CD14-positive monocyte (primary cell): ENCODE measurements at regions not wholly inside any gene's neighbourhood (a gene's known extent, or its start where the extent isn't known, plus 50 kb on each side); places are given as distances from the start of the nearest gene placed in this dataset.

Experiments
- DNase-seq, 3 donors: peaks; one replicate each; pipeline ENCODE4 v3.0.0-alpha.2; 2011 to 2022
- H2AFZ ChIP-seq: 2 replicates; pipeline ENCODE4 v1.6.0; 2012; ENCODE audit warnings: mild to moderate bottlenecking, low read depth, low read length, inconsistent platforms; ENCODE audit not compliant: insufficient read depth, poor library complexity, severe bottlenecking
- H3K27ac ChIP-seq, 2 donors: 1 replicate in 1 of 2; 2 replicates in 1 of 2; pipeline ENCODE4 v1.5.1; 2012 to 2013; ENCODE audit warnings: low read length in 2 of 2, control low read depth in 1 of 2, inconsistent platforms in 1 of 2, low read depth in 1 of 2, mild to moderate bottlenecking in 1 of 2
- H3K27me3 ChIP-seq, 2 donors: one replicate each; pipeline versions ENCODE4 v1.6.0 to v1.6.1; 2011 to 2013; ENCODE audit warnings: low read length in 2 of 2; ENCODE audit not compliant: control insufficient read depth in 2 of 2, insufficient read depth in 2 of 2
- H3K36me3 ChIP-seq, 2 donors: replicated peaks in 1 of 2; 1 replicate in 1 of 2; 2 replicates in 1 of 2; pipeline versions ENCODE4 v1.5.1 to v1.6.1; 2012 to 2013; ENCODE audit warnings: low read length in 2 of 2, control low read depth in 1 of 2, inconsistent platforms in 1 of 2, mild to moderate bottlenecking in 1 of 2; ENCODE audit not compliant: insufficient read depth in 2 of 2, control insufficient read depth in 1 of 2
- H3K4me1 ChIP-seq, 2 donors: 1 replicate in 1 of 2; 2 replicates in 1 of 2; pipeline versions ENCODE4 v1.5.1 to v1.6.1; 2012 to 2013; ENCODE audit warnings: low read length in 2 of 2, control low read depth in 1 of 2, inconsistent platforms in 1 of 2, mild to moderate bottlenecking in 1 of 2, moderate library complexity in 1 of 2; ENCODE audit not compliant: insufficient read depth in 2 of 2, control insufficient read depth in 1 of 2
- H3K4me2 ChIP-seq: replicated peaks from 2 replicates; pipeline ENCODE3; 2012; ENCODE audit warnings: low read length, moderate library complexity, mild to moderate bottlenecking; ENCODE audit not compliant: poor library complexity, severe bottlenecking; ENCODE audit errors: extremely low read depth
- H3K4me3 ChIP-seq, 3 experiments: fragments of 200-600 bp in 1 of 3; sonication (generic) in 1 of 3; replicated peaks in 1 of 3; 1 replicate in 2 of 3; 2 replicates in 1 of 3; pipeline ENCODE4 v1.5.1; 2011 to 2013; ENCODE audit warnings: low read length in 3 of 3, mild to moderate bottlenecking in 3 of 3, control low read depth in 2 of 3, low read depth in 2 of 3, inconsistent platforms in 1 of 3, moderate library complexity in 1 of 3
- H3K79me2 ChIP-seq: 2 replicates; pipeline ENCODE4 v1.6.0; 2012; ENCODE audit warnings: mild to moderate bottlenecking, control low read depth, inconsistent platforms, low read length, moderate library complexity; ENCODE audit not compliant: insufficient read depth
- H3K9ac ChIP-seq: 2 replicates; pipeline ENCODE4 v1.6.0; 2017; ENCODE audit warnings: low read length, mild to moderate bottlenecking; ENCODE audit not compliant: insufficient read depth, poor library complexity, severe bottlenecking
- H3K9me3 ChIP-seq, 2 donors: replicated peaks in 1 of 2; 1 replicate in 1 of 2; 2 replicates in 1 of 2; pipeline versions ENCODE4 v1.5.1 to v1.6.1; 2012 to 2013; ENCODE audit warnings: low read length in 2 of 2, control low read depth in 1 of 2; ENCODE audit not compliant: control insufficient read depth in 1 of 2, insufficient read depth in 1 of 2
- H4K20me1 ChIP-seq: 2 replicates; pipeline ENCODE4 v1.6.0; 2012; ENCODE audit warnings: mild to moderate bottlenecking, low read length, control low read depth, moderate library complexity; ENCODE audit not compliant: insufficient read depth
- H3K27ac Mint-ChIP-seq, 7 donors: one replicate each; pipeline ENCODE4 v1.8.0; 2020; ENCODE audit warnings: mild to moderate bottlenecking in 7 of 7, mixed read lengths in 7 of 7, moderate library complexity in 6 of 7, inconsistent platforms in 2 of 7
- H3K27me3 Mint-ChIP-seq, 3 donors: one replicate each; pipeline ENCODE4 v1.8.0; 2021 to 2022; ENCODE audit warnings: low read depth in 3 of 3, mild to moderate bottlenecking in 3 of 3, mixed read lengths in 3 of 3, moderate library complexity in 3 of 3, inconsistent platforms in 1 of 3
- H3K36me3 Mint-ChIP-seq, 2 donors: one replicate each; pipeline ENCODE4 v1.8.0; 2020; ENCODE audit warnings: mixed read lengths in 2 of 2, inconsistent platforms in 1 of 2, mild to moderate bottlenecking in 1 of 2
- H3K4me1 Mint-ChIP-seq: one replicate; pipeline ENCODE4 v1.8.0; 2020; ENCODE audit warnings: mild to moderate bottlenecking, mixed read lengths
- H3K4me3 Mint-ChIP-seq, 2 donors: one replicate each; pipeline ENCODE4 v1.8.0; 2020; ENCODE audit warnings: mild to moderate bottlenecking in 2 of 2, mixed read lengths in 2 of 2, moderate library complexity in 1 of 2
- H3K9me3 Mint-ChIP-seq, 7 donors: one replicate each; pipeline ENCODE4 v1.8.0; 2020 to 2022; ENCODE audit warnings: mixed read lengths in 7 of 7, mild to moderate bottlenecking in 6 of 7, moderate library complexity in 6 of 7, inconsistent platforms in 2 of 7
- CTCF ChIP-seq: fragments of 200-600 bp; IDR thresholded peaks from one replicate; pipeline ENCODE4 v1.8.0; 2022; ENCODE audit warnings: antibody characterized with exemption, mild to moderate bottlenecking
- WGBS: methylation state at CpG from one replicate; pipeline ENCODE4 v1.1.5; 2013; ENCODE audit warnings: missing lambda C conversion rate; ENCODE audit not compliant: insufficient coverage; 5-methylcytosine and 5-hydroxymethylcytosine counted together
- intact Hi-C, 2 donors: fragments of 100-400 bp; cut with micrococcal nuclease; formaldehyde crosslinking; loops; one replicate each; pipeline versions ENCODE4 v1.15.0 to v1.15.1; 2023

GRCh38 chr2:204363513-204363912 lies 181.8 kb upstream of the PARD3B start:
- Histone ChIP-seq H3K4me1 (no peaks in the 10 kb centered on the region), H3K4me2 (no peak overlapping the region), H2AFZ (no peak overlapping the region), H3K27ac (no peak overlapping the region), H3K27me3 (no peaks in the 10 kb centered on the region), H3K79me2 (no peaks in the 10 kb centered on the region), H3K9me3 (no peaks in the 10 kb centered on the region), H4K20me1 (no peaks in the 10 kb centered on the region), H3K4me3 (no peak overlapping the region), H3K36me3 (no peaks in the 10 kb centered on the region), H3K9ac (no peak overlapping the region)
- Mint-ChIP-seq H3K9me3 (peaks cover 0 to 6% (median 0%) of the 10 kb centered on the region in 7 donors), H3K4me1 (peaks cover 5% of the 10 kb centered on the region), H3K27me3 (no peaks in the 10 kb centered on the region), H3K27ac (no peak overlapping the region), H3K36me3 (no peaks in the 10 kb centered on the region), H3K4me3 (no peak overlapping the region)
- intact Hi-C loops = no loop called here
- TF ChIP-seq CTCF = no peak
- no peak for DNase-seq
- WGBS = no CpG with 5 or more reads among the region's 2 CpGs

- peaks cover 5% of the 10 kb centered on the region for H3K4me1 Mint-ChIP-seq
- no peak overlapping the region for H2AFZ ChIP-seq
- H3K27ac Mint-ChIP-seq = peak overlapping the region in 1 of 7 donors; percentile 52
- intact Hi-C loops = no loop called here
- 96% methylated on average over 6 of the region's 6 CpGs for WGBS
- TF ChIP-seq CTCF = no peak
- H3K27ac ChIP-seq = no peak overlapping the region
- H3K9ac ChIP-seq = no peak overlapping the region
- H4K20me1 ChIP-seq = no peaks in the 10 kb centered on the region
- no peaks in the 10 kb centered on the region for H3K36me3 Mint-ChIP-seq
- H3K4me1 ChIP-seq = no peaks in the 10 kb centered on the region
- no peak for DNase-seq
- H3K4me3 Mint-ChIP-seq = no peak overlapping the region
- no peaks in the 10 kb centered on the region for H3K9me3 ChIP-seq
- no peaks in the 10 kb centered on the region for H3K27me3 ChIP-seq
- H3K27me3 Mint-ChIP-seq = peaks cover 0 to 1% (median under 1%) of the 10 kb centered on the region in 3 donors
- no peak overlapping the region for H3K4me2 ChIP-seq
- no peak overlapping the region for H3K4me3 ChIP-seq
- peaks cover 0 to 6% (median 0%) of the 10 kb centered on the region in 7 donors for H3K9me3 Mint-ChIP-seq
- H3K36me3 ChIP-seq = no peaks in the 10 kb centered on the region
- H3K79me2 ChIP-seq = no peaks in the 10 kb centered on the region
These were observed 180.3 kb upstream of the PARD3B start for GRCh38 chr2:204364860-204365535.
